SK-N-SH treated with all-trans-retinoic acid at 6 μM for 48 hours (cell line): ENCODE measurements at regions not wholly inside any gene's neighbourhood (a gene's known extent, or its start where the extent isn't known, plus 50 kb on each side); places are given as distances from the start of the nearest gene placed in this dataset.

Source experiments
- OSR1 ChIP-seq: fragments of 250-450 bp; sonication (Bioruptor Pico); IDR thresholded peaks from 2 replicates; pipeline ENCODE4 v1.8.0; 2022; ENCODE audit warnings: moderate library complexity, mild to moderate bottlenecking, inconsistent platforms
- SNAI2 ChIP-seq: fragments of 250-450 bp; sonication (Bioruptor Pico); IDR thresholded peaks from 2 replicates; pipeline ENCODE4 v1.5.0; 2020; ENCODE audit warnings: mild to moderate bottlenecking, moderate library complexity
- ZFP30 ChIP-seq: fragments of 450-650 bp; formaldehyde crosslinking; IDR thresholded peaks from 2 replicates; pipeline ENCODE4 v1.5.0; 2022; ENCODE audit warnings: mild to moderate bottlenecking, moderate library complexity

DNA sequence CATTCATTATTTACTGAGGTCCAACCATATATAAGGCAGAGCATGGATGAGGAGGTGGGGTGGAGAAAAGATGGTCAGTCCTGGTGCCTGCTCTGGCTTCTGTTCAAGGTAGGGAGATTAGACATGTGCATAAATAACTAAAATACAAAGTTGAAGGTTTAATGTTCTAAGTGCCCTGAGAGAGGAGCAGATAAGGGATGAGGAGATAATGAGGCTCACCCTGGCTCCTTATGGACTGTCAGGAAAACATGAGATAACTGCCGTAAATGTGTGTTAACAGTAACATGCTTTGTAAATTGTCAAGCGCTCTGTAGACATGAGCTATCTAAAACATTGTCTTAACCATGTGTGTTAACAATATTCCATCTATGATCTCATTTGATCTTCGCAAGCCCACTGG is 474.6 kb upstream of the USP24 start:
- TF ChIP-seq ZFP30 (CRISPR knock-in tag) (no peak), SNAI2 (CRISPR knock-in tag) (no peak), OSR1 (CRISPR knock-in tag) (no peak)
